ENCODE measurements at regions not wholly inside any gene's neighbourhood (a gene's known extent, or its start where the extent isn't known, plus 50 kb on each side); places are given as distances from the start of the nearest gene placed in this dataset.

- no CpG with 5 or more reads among the region's 1 CpG for WGBS (ENCODE audit: extremely low coverage, insufficient read length, low lambda C conversion rate)
- H3K27ac Mint-ChIP-seq = no peak overlapping the region
Measured at GRCh38 chr5:5037674-5038073, 102.5 kb upstream of the ADAMTS16 start.

More at GRCh38 chr5:5037674-5038073, 102.5 kb upstream of the ADAMTS16 start:
- Histone ChIP-seq H2BK12ac (ENCODE audit: insufficient read length, low read depth, low read length) (no peak overlapping the region), H3K56ac (ENCODE audit: insufficient read length, low read depth, low read length) (no peak overlapping the region), H3K27me3 (ENCODE audit: insufficient read depth, low read length) (no peaks in the 10 kb centered on the region), H3K23me2 (ENCODE audit: insufficient read length, low read depth, low read length, poor library complexity, severe bottlenecking) (no peaks in the 10 kb centered on the region), H4K8ac (replicated peaks; ENCODE audit: insufficient read length, low read depth, low read length) (no peak overlapping the region), H3K14ac (ENCODE audit: insufficient read depth, low read length) (no peak overlapping the region), H3K18ac (ENCODE audit: insufficient read length, low read depth, low read length) (no peak overlapping the region), H3T11ph (ENCODE audit: low read length) (no peak overlapping the region), H3K9me3 (ENCODE audit: control insufficient read depth, low read depth, low read length) (no peaks in the 10 kb centered on the region), H2BK15ac (ENCODE audit: low read depth, low read length) (no peak overlapping the region), H4K5ac (ENCODE audit: insufficient read length, low read depth, low read length) (no peak overlapping the region), H2BK20ac (ENCODE audit: low read depth, low read length, poor library complexity, severe bottlenecking) (no peak overlapping the region), H4K20me1 (ENCODE audit: control insufficient read depth, insufficient read depth, insufficient read length) (no peaks in the 10 kb centered on the region), H3K4me1 (ENCODE audit: insufficient read depth, low read length) (no peaks in the 10 kb centered on the region), H3K4ac (ENCODE audit: low read depth, low read length) (no peak overlapping the region), H2AFZ (ENCODE audit: low read length) (no peak overlapping the region), H3K23ac (ENCODE audit: insufficient read length, low read depth, low read length) (no peak overlapping the region), H2BK5ac (ENCODE audit: insufficient read length, low read length) (no peak overlapping the region), H2BK120ac (ENCODE audit: low read depth, low read length, poor library complexity, severe bottlenecking) (no peak overlapping the region), H3K79me1 (ENCODE audit: insufficient read depth, low read depth, low read length, poor library complexity, severe bottlenecking) (no peaks in the 10 kb centered on the region), H3K79me2 (ENCODE audit: insufficient read depth, low read length) (no peaks in the 10 kb centered on the region), H2AK5ac (ENCODE audit: insufficient read length, low read length) (no peak overlapping the region), H3K27ac (ENCODE audit: insufficient read length, low read depth, low read length) (no peak overlapping the region), H3K9ac (ENCODE audit: extremely low read depth, insufficient read length, low read length) (no peak overlapping the region), H4K91ac (ENCODE audit: insufficient read length, low read depth, low read length) (no peak overlapping the region), H3K4me2 (ENCODE audit: insufficient read depth, insufficient read length, low read length) (no peak overlapping the region)
- DNase-seq = no peak
- Mint-ChIP-seq H3K4me3 (no peak overlapping the region), H3K36me3 (ENCODE audit: insufficient read depth in 1 of 3, low read depth in 3 of 3) (no peaks in the 10 kb centered on the region; a peak in 1 of 7 replicates), H3K27me3 (ENCODE audit: low read depth) (no peaks in the 10 kb centered on the region; the same call in none of the 2 replicates), H3K9me3 (peaks cover 0 to 3% of the 10 kb centered on the region in 2 experiments; a peak in 1 of 5 replicates), H3K4me1 (no peaks in the 10 kb centered on the region; a peak in 1 of 4 replicates)
- TF ChIP-seq, protein P1, sequence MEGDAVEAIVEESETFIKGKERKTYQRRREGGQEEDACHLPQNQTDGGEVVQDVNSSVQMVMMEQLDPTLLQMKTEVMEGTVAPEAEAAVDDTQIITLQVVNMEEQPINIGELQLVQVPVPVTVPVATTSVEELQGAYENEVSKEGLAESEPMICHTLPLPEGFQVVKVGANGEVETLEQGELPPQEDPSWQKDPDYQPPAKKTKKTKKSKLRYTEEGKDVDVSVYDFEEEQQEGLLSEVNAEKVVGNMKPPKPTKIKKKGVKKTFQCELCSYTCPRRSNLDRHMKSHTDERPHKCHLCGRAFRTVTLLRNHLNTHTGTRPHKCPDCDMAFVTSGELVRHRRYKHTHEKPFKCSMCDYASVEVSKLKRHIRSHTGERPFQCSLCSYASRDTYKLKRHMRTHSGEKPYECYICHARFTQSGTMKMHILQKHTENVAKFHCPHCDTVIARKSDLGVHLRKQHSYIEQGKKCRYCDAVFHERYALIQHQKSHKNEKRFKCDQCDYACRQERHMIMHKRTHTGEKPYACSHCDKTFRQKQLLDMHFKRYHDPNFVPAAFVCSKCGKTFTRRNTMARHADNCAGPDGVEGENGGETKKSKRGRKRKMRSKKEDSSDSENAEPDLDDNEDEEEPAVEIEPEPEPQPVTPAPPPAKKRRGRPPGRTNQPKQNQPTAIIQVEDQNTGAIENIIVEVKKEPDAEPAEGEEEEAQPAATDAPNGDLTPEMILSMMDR (conservative IDR thresholded peaks at IDR 0.05) = no peak

Measured in H9 (cell line).